OCI-M2 (cell line): ENCODE measurements at regions not wholly inside any gene's neighbourhood (a gene's known extent, or its start where the extent isn't known, plus 50 kb on each side); places are given as distances from the start of the nearest gene placed in this dataset.

Experiments used
- DNase-seq: peaks from one replicate; lab custom pipeline; 2025; ENCODE audit not compliant: unreplicated experiment; lab: John Stamatoyannopoulos, UW

GRCh38 chr2:20539776-20540586, 93.1 kb downstream of the RHOB start:
- DNase-seq, result no peak

DNA sequence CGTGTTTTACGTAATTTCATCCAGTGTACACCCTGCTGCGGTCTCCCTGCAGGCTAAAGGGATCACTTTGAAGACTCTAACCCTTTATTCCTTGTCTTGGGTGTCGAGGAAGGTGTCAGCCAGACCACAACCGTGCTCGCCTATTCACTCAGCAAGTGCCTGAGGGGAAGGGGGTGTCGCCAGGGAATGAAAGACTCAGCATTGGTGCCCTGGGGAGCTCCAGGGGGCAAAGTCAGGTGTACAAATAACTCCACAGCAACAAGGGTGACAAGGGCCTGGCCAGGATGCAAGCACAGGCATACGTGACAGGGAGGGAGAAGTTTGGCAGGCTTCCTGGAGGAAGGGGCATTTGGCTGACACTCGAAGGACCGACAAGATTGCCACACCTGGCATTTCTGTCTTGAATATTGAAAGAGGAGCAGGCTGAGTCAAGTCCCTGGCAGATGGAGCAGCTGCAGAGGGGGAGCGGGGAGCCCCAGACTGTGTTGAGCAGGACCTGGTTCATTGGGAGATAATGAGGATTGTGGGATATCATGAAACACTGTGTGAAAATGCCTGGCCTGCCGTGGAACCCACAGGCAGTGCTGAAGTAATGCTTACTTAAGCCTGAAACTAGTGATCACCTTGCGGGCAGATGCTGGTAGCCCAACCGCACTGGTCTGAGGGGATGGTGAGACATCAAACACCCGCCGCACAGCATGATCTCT, 93.9 kb downstream of the RHOB start:
- no peak for DNase-seq

DNA sequence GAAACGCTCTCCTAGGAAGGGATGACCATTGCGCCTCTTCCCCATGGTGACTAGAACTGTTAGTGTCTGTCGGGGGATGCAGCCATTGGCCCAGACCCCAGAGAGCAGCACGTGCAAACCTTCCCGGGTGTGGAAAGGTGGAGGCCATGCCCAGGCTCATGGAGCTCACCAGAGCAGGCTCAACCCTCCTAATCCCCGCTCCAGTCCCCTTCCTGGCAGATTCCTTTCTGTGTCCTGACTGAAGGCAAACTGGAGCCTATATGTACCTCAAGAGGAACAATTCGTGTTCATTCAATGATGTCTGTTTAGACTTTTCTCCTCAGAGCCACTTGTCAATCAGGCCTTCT, 94.4 kb downstream of the RHOB start:
- no peak for DNase-seq

GRCh38 chr2:20541651-20542050, 94.8 kb downstream of the RHOB start:
- no peak for DNase-seq

DNA sequence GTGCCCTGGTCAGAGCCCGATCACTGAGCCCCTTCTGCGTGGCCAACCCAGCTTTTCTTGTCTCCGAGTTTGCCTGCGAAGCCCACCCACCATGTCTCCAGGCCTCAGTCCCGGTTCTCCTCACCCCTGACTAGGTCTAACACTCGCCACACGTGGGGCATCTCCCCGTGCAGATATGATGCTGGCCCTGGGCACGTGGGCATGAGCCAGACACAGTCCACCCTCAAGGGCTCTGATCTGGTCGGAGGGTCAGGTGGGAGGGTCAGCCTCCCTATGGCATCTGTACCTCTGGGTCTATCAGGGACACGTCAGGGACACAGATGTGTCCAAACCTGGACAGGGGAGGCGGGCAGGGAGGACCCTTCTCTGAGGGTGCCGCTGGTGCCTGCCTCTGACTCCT, 95.4 kb downstream of the RHOB start:
- no peak for DNase-seq

GRCh38 chr2:20542746-20543468, 96.0 kb downstream of the RHOB start:
- no peak for DNase-seq

DNA sequence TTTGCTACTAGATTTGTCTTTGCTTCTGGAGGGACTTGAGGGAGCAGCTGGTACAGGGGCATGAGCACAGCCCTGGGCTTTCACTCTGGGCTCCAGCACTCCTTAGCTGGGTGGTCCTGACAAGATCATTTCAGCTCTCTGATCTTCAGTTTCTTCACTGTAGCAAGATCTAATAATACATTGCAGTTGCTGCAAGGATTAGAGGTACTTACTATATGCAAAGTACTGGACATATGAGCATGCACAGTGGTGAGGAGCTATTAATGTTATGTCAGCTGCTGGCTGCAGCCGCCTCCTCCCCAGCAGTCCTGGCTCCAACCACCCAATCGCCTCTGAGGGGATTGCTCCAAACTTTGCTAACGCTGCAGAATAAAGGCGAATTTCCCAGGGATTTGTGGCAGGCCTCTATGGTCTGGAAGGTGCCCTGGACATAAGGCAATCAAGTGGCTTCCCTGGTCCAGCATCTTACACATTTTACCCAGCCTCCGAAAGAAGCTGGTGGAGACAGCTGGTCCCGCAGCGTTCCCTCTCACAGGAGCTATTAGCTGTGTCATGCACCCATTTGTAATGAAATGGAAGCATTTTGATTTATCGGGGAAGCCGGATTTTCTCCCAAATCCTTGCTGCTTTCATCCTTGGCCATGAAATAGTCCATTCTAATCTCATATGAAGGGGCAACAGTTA, 96.7 kb downstream of the RHOB start:
- DNase-seq, result no peak

DNA sequence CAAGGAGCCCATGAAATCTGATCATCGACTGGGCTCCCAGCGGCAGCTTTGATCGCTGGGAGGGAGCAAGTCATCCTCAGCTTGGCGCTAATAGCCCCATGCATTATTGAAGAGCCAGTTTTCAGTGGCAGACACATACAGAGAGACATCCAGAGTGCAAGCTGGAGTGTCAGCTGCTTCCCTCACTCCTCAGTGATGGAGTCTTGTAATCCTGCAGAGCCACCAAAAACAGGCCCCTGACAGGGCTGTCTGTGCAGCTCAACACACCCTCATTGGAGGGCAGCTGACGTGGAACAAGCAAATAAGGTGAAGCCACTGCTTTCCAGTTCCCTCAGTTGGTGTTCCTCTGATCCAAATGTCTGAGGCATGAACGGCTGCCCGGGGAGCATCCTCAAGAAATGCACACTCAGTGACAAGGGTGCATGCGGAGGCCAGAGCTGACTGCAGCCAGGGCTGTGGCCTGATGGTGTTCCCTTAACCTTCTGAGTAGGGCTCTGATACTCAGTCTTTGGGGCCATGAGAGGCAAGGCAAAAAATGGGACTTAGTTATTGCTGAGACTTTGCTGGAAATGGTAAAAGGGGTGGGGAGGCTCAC, 97.4 kb downstream of the RHOB start:
- no peak for DNase-seq

DNA sequence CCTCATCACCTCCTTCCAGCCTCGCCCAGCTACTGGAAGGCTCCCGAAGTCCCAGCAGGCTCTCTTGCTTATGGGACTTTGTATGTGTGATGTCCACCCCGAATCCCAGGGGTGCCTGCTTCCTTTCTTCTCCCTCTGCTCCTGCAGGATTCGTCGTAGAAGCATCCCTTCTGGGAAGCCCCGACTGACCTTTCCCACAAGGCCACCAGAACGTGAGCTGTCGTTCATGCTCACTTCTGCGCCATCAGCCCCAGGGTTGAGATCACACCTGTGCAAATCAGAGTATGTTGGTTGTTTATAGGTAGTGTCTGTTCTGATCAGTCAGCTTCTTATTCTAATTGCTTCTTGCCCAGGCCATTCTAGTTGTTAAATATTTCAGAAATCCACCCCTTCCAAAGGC, 101.8 kb downstream of the HS1BP3 start:
- DNase-seq, result no peak

DNA sequence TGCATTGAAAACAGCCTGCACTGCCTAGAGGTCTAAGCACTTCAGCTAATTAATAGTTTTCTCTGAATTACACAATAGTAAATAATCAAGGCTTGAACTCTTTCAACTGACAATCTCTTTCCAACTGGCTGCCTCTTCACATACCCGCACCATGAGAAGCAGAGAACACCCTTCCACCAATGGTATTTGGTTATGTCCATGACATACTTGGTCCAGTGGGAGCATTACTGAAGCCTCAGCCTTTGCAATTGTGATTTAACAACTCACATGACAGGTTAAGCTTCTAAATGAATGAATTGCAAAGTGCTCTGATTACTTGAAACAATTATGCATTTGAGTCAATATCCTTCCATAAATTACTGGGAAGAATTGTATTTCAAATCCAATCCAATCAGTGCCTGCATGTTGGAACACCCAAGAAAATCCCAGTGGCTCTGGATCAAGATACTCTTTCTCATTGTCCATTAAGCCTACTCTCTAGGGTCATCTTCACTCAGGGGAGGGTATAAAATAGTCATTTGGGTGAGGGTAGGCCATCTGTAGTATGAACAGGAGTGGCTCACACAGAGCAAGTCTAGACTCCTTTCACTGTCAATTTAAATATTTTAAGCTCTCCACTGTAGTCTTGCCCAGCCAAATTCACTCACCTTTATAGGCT, 101.1 kb downstream of the HS1BP3 start:
- no peak for DNase-seq

DNA sequence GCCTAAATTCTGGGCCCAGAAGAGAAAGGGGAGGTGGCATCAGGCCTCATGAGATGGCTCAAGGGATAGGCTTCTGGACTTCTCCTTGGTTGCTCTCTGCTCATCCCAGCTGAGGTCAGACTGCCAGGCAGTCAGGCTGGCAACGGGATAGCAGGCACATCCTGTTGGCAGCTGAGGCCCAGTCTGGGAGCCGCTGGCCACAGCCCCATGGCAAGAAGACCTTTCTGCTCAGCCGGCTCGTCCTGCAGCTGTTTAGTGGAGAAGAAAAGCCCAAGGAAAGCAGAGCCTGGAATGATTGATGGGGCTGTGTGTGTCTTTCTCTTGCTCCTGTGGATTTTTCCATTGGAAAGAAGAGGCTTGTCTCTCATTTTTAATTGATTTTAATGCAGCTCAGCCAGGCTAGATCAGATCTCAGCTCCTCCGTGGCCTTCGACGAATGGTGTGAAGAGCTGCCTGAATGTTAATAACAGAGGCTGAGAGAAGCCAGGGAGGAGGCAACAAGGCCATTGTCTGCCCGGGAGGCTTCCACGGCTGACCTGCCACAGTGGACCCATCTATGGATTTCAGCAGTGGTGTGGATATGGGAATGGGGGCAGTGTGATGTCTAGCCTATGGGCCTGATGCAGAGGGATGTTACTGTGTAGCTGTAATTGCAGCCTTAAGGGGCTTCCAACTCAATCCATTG, 99.5 kb downstream of the HS1BP3 start:
- no peak for DNase-seq

- DNase-seq, result no peak
These were observed 99.0 kb downstream of the HS1BP3 start for GRCh38 chr2:20551945-20552328.

GRCh38 chr2:20552847-20553246, 98.1 kb downstream of the HS1BP3 start:
- DNase-seq, result no peak

GRCh38 chr2:20553580-20553979, 97.3 kb downstream of the HS1BP3 start:
- DNase-seq, result no peak

DNA sequence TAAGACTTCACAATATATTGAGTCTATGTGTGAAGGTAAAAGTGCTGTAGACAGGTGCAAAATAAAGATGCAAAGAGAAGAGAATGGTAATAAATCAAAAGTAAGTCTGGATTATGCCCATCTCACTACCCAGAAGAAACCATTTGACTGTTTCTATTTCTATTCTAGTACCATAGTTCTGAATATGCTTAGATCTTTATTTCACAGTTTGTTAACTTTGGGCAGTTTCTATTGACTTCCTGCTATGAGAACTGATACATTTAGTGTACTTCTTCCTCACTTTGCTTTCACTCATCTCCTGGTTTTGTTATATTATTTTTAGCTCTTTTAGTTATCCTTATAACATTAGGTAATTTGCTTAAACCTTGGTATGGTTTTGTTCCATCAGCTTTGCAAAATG, 94.9 kb downstream of the HS1BP3 start:
- no peak for DNase-seq

DNA sequence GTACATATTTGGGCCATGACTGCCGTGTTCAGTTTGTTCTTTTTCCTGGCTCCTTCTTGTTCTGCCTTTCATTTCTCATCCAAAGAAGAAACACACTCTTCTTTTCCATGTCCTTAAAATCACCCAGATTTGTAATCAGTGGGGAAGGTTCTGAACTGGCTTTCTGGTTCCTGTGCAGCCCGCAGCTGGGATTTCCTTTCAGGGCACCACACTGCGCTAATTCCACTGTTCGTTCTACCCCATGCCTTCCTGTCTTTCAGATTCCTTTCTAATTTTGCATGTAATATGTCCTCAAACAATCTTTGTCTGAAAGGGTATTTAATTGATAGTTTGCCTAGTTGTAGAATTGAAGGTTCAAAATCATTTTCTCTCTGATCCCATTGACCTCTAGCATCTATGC, 94.1 kb downstream of the HS1BP3 start:
- DNase-seq, result no peak

GRCh38 chr2:20557226-20557625, 93.7 kb downstream of the HS1BP3 start:
- no peak for DNase-seq

DNA sequence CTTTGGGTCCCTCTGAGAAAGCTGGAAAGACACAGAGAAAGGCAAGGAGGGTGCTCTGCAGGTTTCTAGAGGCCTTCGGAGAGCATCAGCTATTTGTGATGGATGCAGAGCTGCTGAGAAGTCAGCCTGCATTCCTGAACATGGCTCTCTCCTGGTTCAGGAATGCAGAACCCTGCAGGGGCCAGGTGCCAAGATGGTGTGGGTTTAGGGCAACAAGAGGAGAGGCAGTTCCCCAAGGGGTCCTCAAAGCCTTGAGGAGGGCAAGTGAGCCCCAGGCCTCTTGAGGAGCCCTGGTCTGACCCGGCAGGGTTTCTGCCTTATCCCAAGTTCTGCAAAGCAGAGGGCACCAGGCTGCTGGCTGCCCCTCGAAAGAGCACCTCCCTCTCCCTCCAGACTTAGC, 93.3 kb downstream of the HS1BP3 start:
- no peak for DNase-seq

GRCh38 chr2:20558391-20559150, 92.3 kb downstream of the HS1BP3 start:
- no peak for DNase-seq
